ENCODE measurements at regions not wholly inside any gene's neighbourhood (a gene's known extent, or its start where the extent isn't known, plus 50 kb on each side); places are given as distances from the start of the nearest gene placed in this dataset.

DNA sequence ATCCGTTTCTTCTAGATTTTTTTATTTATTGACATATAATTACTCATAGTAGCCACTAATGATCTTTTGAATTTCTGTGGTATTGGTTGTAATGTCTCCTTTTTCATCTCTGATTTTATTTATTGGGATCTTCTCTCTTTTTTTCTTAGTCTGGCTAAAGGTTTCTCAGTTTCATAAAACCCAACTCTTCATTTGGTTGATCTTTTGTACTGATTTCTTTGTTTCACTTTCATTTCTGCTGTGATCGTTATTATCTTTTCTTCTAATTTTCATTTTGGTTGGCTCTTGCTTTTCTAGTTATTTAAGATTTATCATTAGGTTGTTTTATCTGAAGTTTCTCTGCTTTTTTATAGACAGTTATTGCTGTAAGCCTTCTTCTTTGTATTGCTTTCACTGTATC, 463.6 kb upstream of the CRIM1 start:
- H3K4me3 ChIP-seq = no peak overlapping the region
- ATAC-seq (no peak), DNase-seq (no peak)
- peaks cover 0 to 3% (median 0%) of the 10 kb centered on the region in 12 donors for H3K9me3 ChIP-seq
- no peaks in the 10 kb centered on the region for H3K27me3 ChIP-seq
- H3K27ac ChIP-seq = no peak overlapping the region
- TF ChIP-seq, protein P1, sequence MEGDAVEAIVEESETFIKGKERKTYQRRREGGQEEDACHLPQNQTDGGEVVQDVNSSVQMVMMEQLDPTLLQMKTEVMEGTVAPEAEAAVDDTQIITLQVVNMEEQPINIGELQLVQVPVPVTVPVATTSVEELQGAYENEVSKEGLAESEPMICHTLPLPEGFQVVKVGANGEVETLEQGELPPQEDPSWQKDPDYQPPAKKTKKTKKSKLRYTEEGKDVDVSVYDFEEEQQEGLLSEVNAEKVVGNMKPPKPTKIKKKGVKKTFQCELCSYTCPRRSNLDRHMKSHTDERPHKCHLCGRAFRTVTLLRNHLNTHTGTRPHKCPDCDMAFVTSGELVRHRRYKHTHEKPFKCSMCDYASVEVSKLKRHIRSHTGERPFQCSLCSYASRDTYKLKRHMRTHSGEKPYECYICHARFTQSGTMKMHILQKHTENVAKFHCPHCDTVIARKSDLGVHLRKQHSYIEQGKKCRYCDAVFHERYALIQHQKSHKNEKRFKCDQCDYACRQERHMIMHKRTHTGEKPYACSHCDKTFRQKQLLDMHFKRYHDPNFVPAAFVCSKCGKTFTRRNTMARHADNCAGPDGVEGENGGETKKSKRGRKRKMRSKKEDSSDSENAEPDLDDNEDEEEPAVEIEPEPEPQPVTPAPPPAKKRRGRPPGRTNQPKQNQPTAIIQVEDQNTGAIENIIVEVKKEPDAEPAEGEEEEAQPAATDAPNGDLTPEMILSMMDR (IDR thresholded peaks at IDR 0.05) = no peak
- no peak for TF ChIP-seq POLR2A (IDR thresholded peaks at IDR 0.05)
- WGBS, 4 donors = 80 to 89% (median 88%) methylated on average over 2 of the region's 2 CpGs
- H3K4me1 ChIP-seq = no peaks in the 10 kb centered on the region
- H3K36me3 ChIP-seq = no peaks in the 10 kb centered on the region
- intact Hi-C loops (cut with DNase I) = no loop called here

GRCh38 chr2:35891528-35891927, 464.1 kb upstream of the CRIM1 start:
- TF ChIP-seq, protein P1 (IDR thresholded peaks at IDR 0.05) = no peak
- no peak for TF ChIP-seq POLR2A (IDR thresholded peaks at IDR 0.05)
- Histone ChIP-seq H3K4me3 (no peak overlapping the region), H3K36me3 (no peaks in the 10 kb centered on the region), H3K27ac (no peak overlapping the region), H3K27me3 (no peaks in the 10 kb centered on the region), H3K4me1 (no peaks in the 10 kb centered on the region), H3K9me3 (peaks cover 0 to 3% (median 0%) of the 10 kb centered on the region in 12 donors)
- DNase-seq = no peak
- ATAC-seq = no peak
- intact Hi-C loops (cut with DNase I) = no loop called here

DNA sequence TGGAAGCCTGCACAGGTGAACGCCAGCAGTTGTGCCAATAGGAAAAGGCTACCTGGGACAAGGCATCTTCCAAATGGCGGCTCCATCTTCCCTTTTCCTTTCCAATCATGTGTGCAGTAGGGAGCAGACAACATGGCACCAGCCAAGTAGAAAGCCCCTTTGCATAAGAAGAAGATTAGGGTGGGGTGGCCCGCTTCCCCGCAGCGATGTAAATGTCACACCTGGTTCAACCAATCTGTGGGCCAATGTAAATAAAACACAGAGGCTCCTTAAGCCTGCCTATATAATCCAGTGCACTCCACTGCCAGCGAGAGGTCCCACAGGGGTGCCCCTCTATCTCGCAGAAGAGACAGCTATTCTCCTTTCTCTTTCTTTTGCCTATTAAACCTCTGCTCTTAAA, 468.4 kb upstream of the CRIM1 start:
- Histone ChIP-seq H3K9me3 (no peaks in the 10 kb centered on the region), H3K27me3 (no peaks in the 10 kb centered on the region), H3K4me1 (no peaks in the 10 kb centered on the region), H3K27ac (no peak overlapping the region), H3K36me3 (no peaks in the 10 kb centered on the region), H3K4me3 (no peak overlapping the region)
- WGBS, 4 donors = 90 to 94% (median 92%) methylated on average over 7 of the region's 7 CpGs
- intact Hi-C loops (cut with DNase I) = no loop called here
- no peak for ATAC-seq
- TF ChIP-seq, protein P1 (IDR thresholded peaks at IDR 0.05) = no peak
- TF ChIP-seq POLR2A (IDR thresholded peaks at IDR 0.05) = no peak
- no peak for DNase-seq

GRCh38 chr2:35873921-35874320, 481.7 kb upstream of the CRIM1 start:
- Histone ChIP-seq H3K9me3 (no peaks in the 10 kb centered on the region), H3K4me1 (no peaks in the 10 kb centered on the region), H3K36me3 (no peaks in the 10 kb centered on the region), H3K4me3 (no peak overlapping the region), H3K27me3 (no peaks in the 10 kb centered on the region), H3K27ac (no peak overlapping the region)
- 77 to 79% (median 78%) methylated on average over 4 of the region's 4 CpGs for WGBS, 4 donors
- intact Hi-C loops (cut with DNase I) = no loop called here
- TF ChIP-seq POLR2A (IDR thresholded peaks at IDR 0.05) = no peak
- TF ChIP-seq, protein P1 (IDR thresholded peaks at IDR 0.05) = no peak
- no peak for DNase-seq
- ATAC-seq = no peak
